Keratinocyte (primary cell): ENCODE measurements at regions not wholly inside any gene's neighbourhood (a gene's known extent, or its start where the extent isn't known, plus 50 kb on each side); places are given as distances from the start of the nearest gene placed in this dataset.

Source experiments
- CTCF ChIP-seq, 3 experiments: IDR thresholded peaks in 1 of 3; conservative IDR thresholded peaks in 1 of 3; optimal IDR thresholded peaks in 1 of 3; 2 replicates in 2 of 3; 3 replicates in 1 of 3; pipeline versions ENCODE3 to v1.5.1; 2011; ENCODE audit warnings: low read length in 3 of 3, mild to moderate bottlenecking in 3 of 3, moderate library complexity in 2 of 3, control low read depth in 1 of 3, inconsistent platforms in 1 of 3; ENCODE audit not compliant: insufficient read depth in 2 of 3; ENCODE audit errors: extremely low read depth in 1 of 3
- EZH2 ChIP-seq: IDR thresholded peaks from one replicate; pipeline ENCODE4 v1.6.1; 2012; ENCODE audit warnings: inconsistent platforms, mild to moderate bottlenecking, low read length, moderate library complexity

GRCh38 chr13:62625214-62625881, 1209.7 kb upstream of the PCDH20 start:
- TF ChIP-seq CTCF (optimal IDR thresholded peaks at IDR 0.05 in 1 of 3, IDR thresholded peaks at IDR 0.05 in 1 of 3, conservative IDR thresholded peaks at IDR 0.05 in 1 of 3; ENCODE audit: extremely low read depth in 1 of 3, insufficient read depth in 2 of 3, low read length in 3 of 3) (no peak), EZH2 (no peak)
